Central memory CD8-positive, alpha-beta T cell (primary cell): ENCODE measurements at regions not wholly inside any gene's neighbourhood (a gene's known extent, or its start where the extent isn't known, plus 50 kb on each side); places are given as distances from the start of the nearest gene placed in this dataset.
"Not testable (repeated sequence)": the region's sequence is repeated elsewhere in the genome, so short reads cannot be mapped to it uniquely, and the experiment has no call there.

Source experiments
- ATAC-seq: fragments of 150-1000 bp; cut with Tn5 transposase; replicated peaks from 2 replicates; pipeline ENCODE4 v1.10.0; 2022; ENCODE audit warnings: mild to moderate bottlenecking, moderate FRiP score, moderate number of reproducible peaks; ENCODE audit not compliant: poor library complexity, severe bottlenecking; ENCODE audit errors: extremely low read depth
- DNase-seq, 2 donors: peaks; one replicate each; pipeline ENCODE4 v3.0.0; 2021; ENCODE audit warnings: low spot score in 2 of 2
- H3K27ac Mint-ChIP-seq: one replicate; pipeline ENCODE4 v1.8.0; 2022; ENCODE audit warnings: low read depth, mild to moderate bottlenecking, moderate library complexity, mixed read lengths
- H3K27me3 Mint-ChIP-seq: one replicate; pipeline ENCODE4 v1.8.0; 2022; ENCODE audit warnings: mixed read lengths
- H3K36me3 Mint-ChIP-seq: one replicate; pipeline ENCODE4 v1.8.0; 2022; ENCODE audit warnings: mild to moderate bottlenecking, moderate library complexity, mixed read lengths; ENCODE audit not compliant: insufficient read depth
- H3K4me1 Mint-ChIP-seq: one replicate; pipeline ENCODE4 v1.8.0; 2022; ENCODE audit warnings: mixed read lengths
- H3K4me3 Mint-ChIP-seq: one replicate; pipeline ENCODE4 v1.8.0; 2022; ENCODE audit warnings: mild to moderate bottlenecking, moderate library complexity, mixed read lengths
- H3K9me3 Mint-ChIP-seq: one replicate; pipeline ENCODE4 v1.8.0; 2022; ENCODE audit warnings: mixed read lengths

DNA sequence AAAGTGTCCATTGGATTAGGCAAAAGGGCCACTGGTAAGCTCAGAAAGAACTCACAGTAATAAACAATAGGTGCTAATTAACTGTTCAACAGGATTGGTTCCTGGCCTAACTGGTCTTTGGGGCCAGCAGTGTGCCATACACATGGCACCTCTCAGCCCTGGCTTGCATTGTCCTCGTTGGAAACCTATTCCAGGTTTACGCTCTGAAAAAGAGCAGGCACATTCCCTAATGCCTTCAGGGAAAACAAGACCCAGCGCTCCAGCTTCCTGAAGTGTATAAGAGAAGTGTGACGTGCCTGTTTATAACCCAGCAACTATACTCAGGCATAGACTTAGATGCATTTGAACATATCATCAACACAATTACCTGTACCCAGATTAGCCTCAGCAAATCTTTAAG, 51.9 kb upstream of the RBM47 start:
- H3K27ac Mint-ChIP-seq, result no peak overlapping the region
- H3K36me3 Mint-ChIP-seq, result no peaks in the 10 kb centered on the region
- DNase-seq, result no peak
- no peak overlapping the region for H3K4me3 Mint-ChIP-seq
- H3K27me3 Mint-ChIP-seq, result no peaks in the 10 kb centered on the region
- ATAC-seq, result no peak
- no peaks in the 10 kb centered on the region for H3K4me1 Mint-ChIP-seq
- no peaks in the 10 kb centered on the region for H3K9me3 Mint-ChIP-seq

DNA sequence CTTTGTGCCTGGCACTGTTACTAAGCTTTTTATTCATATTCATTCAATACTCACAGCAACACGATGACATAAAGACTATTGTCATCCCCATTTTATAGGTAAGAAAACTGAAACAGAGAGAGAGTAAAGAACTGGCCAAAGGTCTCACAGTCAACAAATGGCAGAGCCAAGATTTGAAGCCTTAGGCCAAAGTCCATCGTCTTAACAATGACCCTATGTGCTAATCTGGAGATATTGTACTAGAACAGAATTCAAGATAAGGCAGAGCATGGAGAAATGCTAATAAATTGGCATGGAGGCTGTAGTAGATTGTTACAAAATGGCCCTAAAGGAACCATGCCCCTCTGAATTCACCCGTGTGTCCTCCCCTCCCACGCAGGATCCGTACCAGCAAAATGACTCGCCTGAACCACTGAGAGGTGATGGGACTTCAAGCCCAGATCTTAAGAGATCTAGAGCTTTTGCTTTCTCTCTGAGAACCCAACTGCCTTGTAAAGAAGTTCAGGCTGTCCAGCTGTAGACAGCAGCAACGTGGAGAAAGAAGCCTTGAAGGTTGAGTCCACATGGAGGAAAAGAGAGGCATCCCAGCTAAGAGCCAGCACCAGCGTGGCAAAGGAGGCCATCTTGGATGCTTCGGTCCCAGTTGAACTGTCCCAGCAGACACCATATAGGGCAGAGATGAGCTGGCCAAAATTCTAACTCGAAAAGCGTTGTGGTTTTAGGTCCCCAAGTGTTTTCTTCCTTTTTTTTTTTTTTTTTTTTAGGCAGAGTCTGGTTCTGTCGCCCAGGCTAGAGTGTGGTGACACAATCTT, 52.8 kb upstream of the RBM47 start:
- Mint-ChIP-seq H3K27ac (no peak overlapping the region), H3K4me3 (no peak overlapping the region), H3K4me1 (no peaks in the 10 kb centered on the region), H3K9me3 (no peaks in the 10 kb centered on the region), H3K27me3 (no peaks in the 10 kb centered on the region), H3K36me3 (no peaks in the 10 kb centered on the region)
- no peak for DNase-seq
- no peak for ATAC-seq

DNA sequence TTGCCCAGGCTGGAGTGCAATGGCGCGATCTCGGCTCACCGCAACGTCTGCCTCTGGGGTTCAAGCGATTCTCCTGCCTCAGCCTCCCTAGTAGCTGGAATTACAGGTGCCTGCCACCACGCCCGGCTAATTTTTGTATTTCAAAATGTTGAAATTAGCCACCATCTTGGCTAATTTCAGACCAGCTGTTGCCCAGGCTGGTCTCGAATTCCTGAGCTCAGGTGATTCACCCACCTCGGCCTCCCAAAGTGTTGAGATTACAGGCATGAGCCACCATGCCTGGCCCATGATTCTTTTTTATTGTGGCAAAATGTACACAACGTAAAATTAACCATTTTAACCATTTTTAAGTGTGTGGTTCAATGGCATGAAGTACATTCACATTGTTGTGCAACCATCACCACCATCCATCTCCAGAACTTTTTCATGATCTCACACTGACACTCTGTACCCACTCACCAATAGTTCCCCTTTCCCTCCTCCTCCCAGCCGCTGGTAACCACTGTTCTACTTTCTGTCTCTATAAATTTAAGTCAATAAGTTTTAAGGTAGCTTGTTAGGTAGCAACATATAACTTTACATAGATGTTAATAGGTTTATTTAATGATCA, 54.0 kb upstream of the RBM47 start:
- H3K4me3 Mint-ChIP-seq, H3K9me3 Mint-ChIP-seq, H3K36me3 Mint-ChIP-seq, ATAC-seq, H3K27me3 Mint-ChIP-seq, H3K4me1 Mint-ChIP-seq, DNase-seq: not testable (repeated sequence)
- peak overlapping the region; percentile 59 for H3K27ac Mint-ChIP-seq

DNA sequence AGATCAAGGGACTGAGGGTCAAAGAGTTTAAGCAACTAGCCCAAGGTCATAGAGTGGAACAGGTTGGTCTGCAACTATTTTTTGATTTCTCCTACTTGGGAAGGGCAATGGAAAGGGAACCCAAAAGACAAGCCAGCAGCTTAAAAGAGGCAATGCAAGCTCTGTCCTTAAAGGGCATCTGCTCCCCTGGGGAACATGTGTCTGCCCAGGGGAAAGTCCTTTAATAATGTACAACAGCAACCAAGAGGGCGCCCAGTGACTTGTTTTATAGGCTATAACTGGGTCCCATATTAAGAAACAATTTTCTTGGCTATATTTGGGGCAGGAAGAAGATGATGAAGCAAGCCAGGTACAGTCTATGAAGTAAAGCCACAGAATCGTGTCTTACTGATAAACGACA, 54.7 kb upstream of the RBM47 start:
- Mint-ChIP-seq H3K9me3 (no peaks in the 10 kb centered on the region), H3K4me3 (no peak overlapping the region), H3K36me3 (no peaks in the 10 kb centered on the region), H3K27me3 (no peaks in the 10 kb centered on the region), H3K4me1 (no peaks in the 10 kb centered on the region), H3K27ac (no peak overlapping the region)
- ATAC-seq, result no peak
- DNase-seq, result no peak

DNA sequence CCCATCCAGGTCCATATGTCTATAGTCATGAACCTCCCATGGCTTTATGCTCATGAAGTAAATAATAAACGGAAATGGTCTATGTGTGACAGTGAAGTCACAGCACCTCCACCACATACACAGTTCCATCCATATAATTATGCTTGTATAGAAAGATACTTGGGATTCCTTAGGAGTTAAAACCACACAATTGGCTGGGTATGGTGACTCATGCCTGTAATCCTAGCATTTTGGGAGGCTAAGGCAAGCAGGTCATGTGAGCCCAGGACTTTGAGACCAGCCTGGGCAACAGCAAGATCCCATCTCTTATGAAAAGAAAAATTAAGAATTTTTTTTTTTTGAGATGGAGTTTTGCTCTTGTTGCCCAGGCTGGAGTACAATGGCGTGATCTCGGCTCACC, 55.6 kb upstream of the RBM47 start:
- no peak overlapping the region for H3K27ac Mint-ChIP-seq
- ATAC-seq (no peak), DNase-seq (no peak)
- H3K9me3 Mint-ChIP-seq, result no peaks in the 10 kb centered on the region
- no peak overlapping the region for H3K4me3 Mint-ChIP-seq
- H3K4me1 Mint-ChIP-seq, result no peaks in the 10 kb centered on the region
- H3K36me3 Mint-ChIP-seq, result no peaks in the 10 kb centered on the region
- no peaks in the 10 kb centered on the region for H3K27me3 Mint-ChIP-seq

DNA sequence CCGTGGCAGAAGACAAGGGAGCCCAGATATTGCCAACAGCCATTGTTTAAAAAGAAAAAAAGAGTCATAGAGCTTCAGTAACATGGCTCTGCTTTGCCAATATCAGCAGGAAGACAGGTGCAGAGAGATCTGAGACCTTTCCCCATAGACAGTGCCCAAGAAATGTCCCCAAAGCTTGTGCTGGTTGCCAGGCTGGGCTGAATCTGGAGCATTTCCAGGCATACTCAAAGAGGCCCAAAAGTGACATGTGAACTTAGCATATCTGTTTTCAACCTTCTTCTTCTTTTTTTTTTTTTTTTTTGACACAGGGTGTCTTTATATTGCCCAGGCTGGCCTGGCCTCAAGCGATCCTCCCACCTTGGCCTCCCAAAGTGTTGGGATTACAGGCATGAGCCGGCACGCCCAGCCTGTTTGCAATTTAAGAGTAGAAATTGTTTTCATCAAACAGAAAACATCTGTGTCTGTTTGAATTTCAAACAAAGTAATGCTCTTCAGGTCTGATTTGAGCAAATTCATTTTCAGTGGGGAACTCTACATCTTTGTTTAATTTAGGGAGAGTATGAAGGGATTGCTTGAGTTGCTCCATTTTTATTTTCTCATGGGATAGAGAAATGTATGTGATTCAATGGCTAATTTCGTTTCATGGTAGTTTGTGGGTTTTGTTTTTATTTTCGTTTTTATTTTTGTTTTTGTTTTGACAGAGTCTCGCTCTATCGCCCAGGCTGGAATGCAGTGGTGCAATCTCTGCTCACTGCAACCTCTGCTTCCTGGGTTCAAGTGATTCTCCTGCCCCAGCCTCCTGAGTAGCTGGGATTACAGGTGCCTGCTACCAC, 56.6 kb upstream of the RBM47 start:
- Mint-ChIP-seq H3K4me1 (no peaks in the 10 kb centered on the region), H3K36me3 (no peaks in the 10 kb centered on the region), H3K4me3 (no peak overlapping the region), H3K27me3 (no peaks in the 10 kb centered on the region), H3K27ac (no peak overlapping the region), H3K9me3 (no peaks in the 10 kb centered on the region)
- no peak for DNase-seq
- ATAC-seq, result no peak

DNA sequence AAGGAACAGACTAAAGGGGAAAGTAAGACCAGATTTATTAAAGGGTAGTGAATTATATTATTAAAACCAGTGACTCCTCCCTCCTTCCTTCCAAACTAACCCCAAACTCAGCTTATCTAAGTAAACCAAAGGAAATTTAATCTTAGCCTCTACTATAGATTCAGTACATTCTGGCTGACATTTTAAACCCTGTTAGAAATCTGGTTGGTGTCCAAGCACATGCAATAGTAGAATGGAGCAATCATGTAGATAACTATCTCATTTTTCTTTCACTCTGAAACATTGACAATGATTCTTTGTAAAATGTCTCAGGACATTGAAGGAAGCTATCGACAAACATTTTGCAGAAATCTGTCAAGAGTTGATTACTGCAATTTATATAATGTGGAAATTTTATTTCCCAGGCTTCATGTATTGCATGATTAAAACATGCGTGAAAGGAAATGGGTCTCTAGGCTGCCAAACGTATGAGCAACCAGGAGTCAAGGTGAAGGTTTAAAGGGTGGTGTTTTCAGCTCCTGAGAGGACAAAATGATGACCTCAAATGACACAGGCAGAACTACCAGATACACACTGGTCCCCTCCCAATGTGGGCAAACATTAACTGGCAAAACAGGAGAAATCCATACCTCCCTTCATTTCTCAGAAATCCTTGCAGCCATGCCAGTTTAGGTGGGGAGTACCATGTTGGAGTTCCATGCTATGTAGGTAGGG, 58.2 kb upstream of the RBM47 start:
- Mint-ChIP-seq H3K9me3 (no peaks in the 10 kb centered on the region), H3K27me3 (no peaks in the 10 kb centered on the region), H3K36me3 (no peaks in the 10 kb centered on the region), H3K4me3 (no peak overlapping the region), H3K27ac (no peak overlapping the region), H3K4me1 (no peaks in the 10 kb centered on the region)
- ATAC-seq (no peak), DNase-seq (no peak)

DNA sequence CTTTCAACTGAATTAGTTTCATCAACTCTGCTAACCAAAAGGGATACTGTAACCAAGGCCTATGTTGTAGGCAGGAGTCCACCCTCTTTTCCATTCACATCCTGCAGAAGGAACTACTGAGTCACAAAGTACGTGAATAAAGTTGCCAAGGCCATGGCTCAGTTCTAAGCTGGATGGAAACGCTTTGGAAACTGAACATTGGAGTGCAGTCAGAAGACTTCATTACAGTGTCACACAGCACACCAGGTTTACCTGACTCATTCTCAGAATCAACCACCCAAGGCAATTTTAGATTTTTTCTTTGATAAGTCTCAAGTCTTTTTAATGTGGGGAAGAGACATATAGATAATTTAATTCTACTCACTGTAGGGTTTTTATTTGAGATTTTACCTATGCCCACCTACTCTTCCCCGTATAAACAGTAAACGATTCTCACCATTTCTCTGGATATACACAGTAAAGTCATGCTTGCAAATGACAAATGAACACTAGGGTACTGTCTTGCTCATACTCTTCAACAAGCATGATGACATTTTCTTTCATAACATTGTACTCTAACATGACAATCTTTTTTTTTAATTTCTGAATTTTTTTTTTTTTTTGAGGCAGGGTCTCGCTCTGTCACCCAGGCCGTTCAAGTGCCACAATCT, 58.9 kb upstream of the RBM47 start:
- no peak overlapping the region for H3K4me3 Mint-ChIP-seq
- H3K9me3 Mint-ChIP-seq, result no peaks in the 10 kb centered on the region
- H3K4me1 Mint-ChIP-seq, result no peaks in the 10 kb centered on the region
- ATAC-seq, result no peak
- peaks cover 4% of the 10 kb centered on the region for H3K27me3 Mint-ChIP-seq
- no peak for DNase-seq
- H3K27ac Mint-ChIP-seq, result no peak overlapping the region
- no peaks in the 10 kb centered on the region for H3K36me3 Mint-ChIP-seq

DNA sequence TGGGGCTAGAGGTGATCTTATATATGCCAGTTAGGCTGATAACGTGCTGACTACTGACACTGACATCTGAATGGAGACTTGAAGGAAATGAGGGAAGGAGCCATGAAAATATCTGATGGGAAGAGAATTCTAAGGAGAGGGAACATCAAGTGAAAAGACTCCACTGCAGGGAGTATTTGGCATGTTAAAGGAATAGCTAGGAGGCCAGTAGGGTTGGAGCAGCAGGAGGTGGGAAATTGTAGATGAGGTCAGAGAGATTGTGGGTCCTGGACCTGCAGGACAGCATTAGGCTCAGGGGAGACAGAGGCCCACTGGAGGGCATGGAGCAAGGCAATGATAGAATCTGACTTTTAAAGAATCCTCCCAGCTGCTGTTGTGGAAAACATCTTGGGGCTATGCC, 55.8 kb upstream of the NSUN7 start:
- Mint-ChIP-seq H3K36me3 (no peaks in the 10 kb centered on the region), H3K9me3 (no peaks in the 10 kb centered on the region), H3K27ac (no peak overlapping the region), H3K27me3 (peaks cover 21% of the 10 kb centered on the region), H3K4me1 (peaks cover 5% of the 10 kb centered on the region), H3K4me3 (no peak overlapping the region)
- no peak for ATAC-seq
- DNase-seq, result no peak

DNA sequence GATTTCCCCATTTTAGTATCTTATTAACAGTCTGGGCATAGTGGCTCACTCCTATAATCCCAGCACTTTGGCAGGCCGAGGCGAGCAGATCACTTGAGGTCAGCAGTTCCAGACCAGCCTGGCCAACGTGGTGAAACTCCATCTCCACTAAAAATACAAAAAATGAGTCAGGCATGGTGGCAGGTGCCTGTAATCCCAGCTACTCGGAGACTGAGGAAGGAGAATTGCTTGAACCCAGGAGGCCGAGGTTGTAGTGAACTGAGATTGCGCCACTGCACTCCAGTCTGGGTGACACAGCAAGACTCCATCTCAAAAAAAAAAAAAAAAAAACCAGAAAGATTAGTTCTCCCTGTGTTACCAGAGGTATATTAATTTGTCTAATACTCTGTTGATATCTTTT, 52.3 kb upstream of the NSUN7 start:
- not testable (repeated sequence) for ATAC-seq, H3K4me3 Mint-ChIP-seq, H3K36me3 Mint-ChIP-seq, H3K27ac Mint-ChIP-seq, H3K4me1 Mint-ChIP-seq, H3K9me3 Mint-ChIP-seq, DNase-seq
- H3K27me3 Mint-ChIP-seq, result peaks cover 21% of the 10 kb centered on the region

GRCh38 chr4:40698733-40699132, 51.0 kb upstream of the NSUN7 start:
- no peak for ATAC-seq
- no peaks in the 10 kb centered on the region for H3K36me3 Mint-ChIP-seq
- H3K9me3 Mint-ChIP-seq, result no peaks in the 10 kb centered on the region
- peaks cover 5% of the 10 kb centered on the region for H3K4me1 Mint-ChIP-seq
- no peak for DNase-seq
- H3K27ac Mint-ChIP-seq, result no peak overlapping the region
- peaks cover 16% of the 10 kb centered on the region for H3K27me3 Mint-ChIP-seq
- no peak overlapping the region for H3K4me3 Mint-ChIP-seq

GRCh38 chr4:40699648-40700047, 50.1 kb upstream of the NSUN7 start:
- no peak for ATAC-seq
- no peaks in the 10 kb centered on the region for H3K36me3 Mint-ChIP-seq
- H3K4me1 Mint-ChIP-seq, result peaks cover 5% of the 10 kb centered on the region
- H3K27ac Mint-ChIP-seq, result no peak overlapping the region
- no peaks in the 10 kb centered on the region for H3K9me3 Mint-ChIP-seq
- no peak overlapping the region for H3K4me3 Mint-ChIP-seq
- no peak for DNase-seq
- peaks cover 9% of the 10 kb centered on the region for H3K27me3 Mint-ChIP-seq
